ENCODE measurements at regions not wholly inside any gene's neighbourhood (a gene's known extent, or its start where the extent isn't known, plus 50 kb on each side); places are given as distances from the start of the nearest gene placed in this dataset.

GRCh38 chr14:38528582-38528981 is 272.7 kb upstream of the CLEC14A start:
- Histone ChIP-seq H2AFZ (ENCODE audit: low read length) (no peak overlapping the region), H3K79me2 (ENCODE audit: insufficient read depth, low read length) (no peaks in the 10 kb centered on the region), H3K27ac (ENCODE audit: extremely low read length, insufficient read depth, low read length) (no peak overlapping the region), H3K4me2 (ENCODE audit: low read depth, low read length) (no peak overlapping the region), H4K20me1 (ENCODE audit: insufficient read depth, low read length) (no peaks in the 10 kb centered on the region), H3K9me3 (ENCODE audit: low read length) (peaks cover 7% of the 10 kb centered on the region; the same call in 1 of the 2 replicates), H3K4me3 (replicated peaks in 1 of 3; ENCODE audit: insufficient read depth in 1 of 3, low read depth in 2 of 3, low read length in 3 of 3) (no peak overlapping the region), H3K27me3 (ENCODE audit: control insufficient read depth in 1 of 2, insufficient read depth in 2 of 2, low read length in 2 of 2) (no peaks in the 10 kb centered on the region), H3K36me3 (replicated peaks in 1 of 2; ENCODE audit: control insufficient read depth in 1 of 2, insufficient read depth in 2 of 2, low read length in 2 of 2) (no peaks in the 10 kb centered on the region), H3K4me1 (ENCODE audit: insufficient read depth, low read length) (no peaks in the 10 kb centered on the region), H3K9ac (ENCODE audit: insufficient read depth, low read depth, low read length) (no peak overlapping the region)
- FAIRE-seq (no peak), ATAC-seq (no peak), DNase-seq (ENCODE audit: low spot score) (no peak)
- intact Hi-C loops (cut with micrococcal nuclease; ENCODE audit: unreplicated experiment): no loop called here
- ChIA-PET CTCF (ENCODE audit: low intra/inter-chr PET ratio, low total read pairs) (no interaction called here), POLR2A (no interaction called here)
- in situ Hi-C loops (cut with HindIII; ENCODE audit: extremely low pct_ligation_motif_present, low pct_unique_long_range_greater_than_20kb): no loop called here
- BruUV-seq (replicated peaks): no TSS peak
- TF ChIP-seq ZNF770 (CRISPR knock-in tag; IDR thresholded peaks at IDR 0.05): no peak
- TF ChIP-seq RBFOX2 (IDR thresholded peaks at IDR 0.05; ENCODE audit: low read depth, low read length): no peak
- no peak for TF ChIP-seq PBX2 (CRISPR knock-in tag; IDR thresholded peaks at IDR 0.05)
- TF ChIP-seq ZNF136 (CRISPR knock-in tag; IDR thresholded peaks at IDR 0.05; ENCODE audit: low read depth): no peak
- no peak for TF ChIP-seq ZNF318 (CRISPR knock-in tag; IDR thresholded peaks at IDR 0.05)
- no peak for TF ChIP-seq ZNF629 (CRISPR knock-in tag; conservative IDR thresholded peaks at IDR 0.05)
- TF ChIP-seq PBX3 (CRISPR knock-in tag; IDR thresholded peaks at IDR 0.05; ENCODE audit: borderline replicate concordance): no peak
- no peak for TF ChIP-seq ZNF878 (CRISPR knock-in tag; IDR thresholded peaks at IDR 0.05)
- no peak for TF ChIP-seq HNF1B (CRISPR knock-in tag; IDR thresholded peaks at IDR 0.05)
- TF ChIP-seq PCBP2 (optimal IDR thresholded peaks at IDR 0.05; ENCODE audit: low read depth, low read length, poor library complexity, severe bottlenecking): no peak

All from HepG2 (cell line).